GM23338 (cell line): ENCODE measurements at regions not wholly inside any gene's neighbourhood (a gene's known extent, or its start where the extent isn't known, plus 50 kb on each side); places are given as distances from the start of the nearest gene placed in this dataset.

Source experiments
- CREB1 ChIP-seq: fragments of 250-450 bp; sonication (Bioruptor Pico); IDR thresholded peaks from 2 replicates; pipeline ENCODE4 v1.5.0; 2020; ENCODE audit warnings: low read depth, mild to moderate bottlenecking, moderate library complexity
- CTCF ChIP-seq, 2 experiments: fragments of 200-600 bp in 1 of 2; sonication (generic) in 1 of 2; conservative IDR thresholded peaks; 2 replicates each; pipeline versions ENCODE4 v1.5.1 to v1.6.1; 2016 to 2017; ENCODE audit warnings: antibody characterized with exemption in 2 of 2, low read depth in 2 of 2, mild to moderate bottlenecking in 2 of 2, moderate library complexity in 1 of 2
- ETS1 ChIP-seq: IDR thresholded peaks from 2 replicates; pipeline ENCODE4 v1.6.1; 2016; ENCODE audit warnings: antibody characterized with exemption
- EZH2 ChIP-seq: fragments of 200-600 bp; sonication (generic); IDR thresholded peaks from one replicate; pipeline ENCODE4 v1.8.0; 2017; ENCODE audit warnings: antibody characterized with exemption, mild to moderate bottlenecking, low read depth; ENCODE audit not compliant: unreplicated experiment
- EZH2phosphoT487 ChIP-seq: fragments of 200-600 bp; sonication (generic); IDR thresholded peaks from one replicate; pipeline ENCODE4 v1.8.1; 2018; ENCODE audit warnings: antibody characterized with exemption; ENCODE audit not compliant: unreplicated experiment
- JUNB ChIP-seq: IDR thresholded peaks from one replicate; pipeline ENCODE4 v1.6.1; 2016; ENCODE audit warnings: antibody characterized with exemption; ENCODE audit not compliant: unreplicated experiment
- NANOG ChIP-seq: IDR thresholded peaks from 2 replicates; pipeline ENCODE4 v1.6.1; 2016; ENCODE audit warnings: antibody characterized with exemption, borderline replicate concordance
- POLR2AphosphoS5 ChIP-seq: IDR thresholded peaks from 2 replicates; pipeline ENCODE4 v1.6.1; 2016; ENCODE audit warnings: antibody characterized with exemption, low read depth
- STAT1 ChIP-seq: IDR thresholded peaks from one replicate; pipeline ENCODE4 v1.6.1; 2016; ENCODE audit warnings: antibody characterized with exemption; ENCODE audit not compliant: unreplicated experiment
- ZNF114 ChIP-seq: fragments of 250-450 bp; sonication (Bioruptor Pico); IDR thresholded peaks from 2 replicates; pipeline ENCODE4 v1.5.0; 2020; ENCODE audit warnings: mild to moderate bottlenecking, moderate library complexity
- ZNF331 ChIP-seq: fragments of 250-450 bp; sonication (Bioruptor Pico); IDR thresholded peaks from 2 replicates; pipeline ENCODE4 v1.5.0; 2020; ENCODE audit warnings: low read depth, mild to moderate bottlenecking, moderate library complexity
- ZNF462 ChIP-seq: fragments of 250-450 bp; sonication (Bioruptor Pico); IDR thresholded peaks from 2 replicates; pipeline ENCODE4 v1.5.0; 2020; ENCODE audit warnings: mild to moderate bottlenecking, moderate library complexity
- TF ChIP-seq, protein P1 (sequence below): IDR thresholded peaks from one replicate; pipeline ENCODE4 v1.6.1; 2018; ENCODE audit warnings: antibody characterized with exemption; ENCODE audit not compliant: unreplicated experiment

DNA sequence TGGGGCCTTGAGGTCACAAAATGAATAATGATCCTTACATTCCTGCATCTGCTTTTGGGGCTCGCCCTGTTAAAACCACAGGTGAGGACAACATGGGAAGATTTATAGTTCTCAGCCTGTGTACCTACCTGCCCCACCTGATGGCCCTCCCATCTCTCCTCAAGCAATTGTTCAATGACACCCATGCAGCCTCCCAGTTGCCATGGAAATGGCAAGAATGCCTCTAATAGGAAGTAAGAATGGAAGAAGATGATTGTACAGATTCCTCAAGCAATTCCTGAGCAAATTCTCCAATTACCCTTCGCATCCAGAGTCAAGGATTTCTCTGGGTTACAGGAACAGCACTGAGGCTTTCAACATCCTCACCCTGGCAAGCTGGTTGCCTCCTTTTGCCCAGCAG lies 78.6 kb upstream of the CCL2 start:
- no peak for TF ChIP-seq POLR2AphosphoS5
- no peak for TF ChIP-seq CTCF (conservative IDR thresholded peaks at IDR 0.05; ENCODE audit: low read depth in 2 of 2)
- TF ChIP-seq EZH2phosphoT487: no peak
- TF ChIP-seq EZH2: no peak
- no peak for TF ChIP-seq ZNF462
- TF ChIP-seq CREB1 (CRISPR knock-in tag): no peak
- TF ChIP-seq ETS1: no peak
- TF ChIP-seq NANOG: no peak
- no peak for TF ChIP-seq JUNB
- TF ChIP-seq, protein P1, sequence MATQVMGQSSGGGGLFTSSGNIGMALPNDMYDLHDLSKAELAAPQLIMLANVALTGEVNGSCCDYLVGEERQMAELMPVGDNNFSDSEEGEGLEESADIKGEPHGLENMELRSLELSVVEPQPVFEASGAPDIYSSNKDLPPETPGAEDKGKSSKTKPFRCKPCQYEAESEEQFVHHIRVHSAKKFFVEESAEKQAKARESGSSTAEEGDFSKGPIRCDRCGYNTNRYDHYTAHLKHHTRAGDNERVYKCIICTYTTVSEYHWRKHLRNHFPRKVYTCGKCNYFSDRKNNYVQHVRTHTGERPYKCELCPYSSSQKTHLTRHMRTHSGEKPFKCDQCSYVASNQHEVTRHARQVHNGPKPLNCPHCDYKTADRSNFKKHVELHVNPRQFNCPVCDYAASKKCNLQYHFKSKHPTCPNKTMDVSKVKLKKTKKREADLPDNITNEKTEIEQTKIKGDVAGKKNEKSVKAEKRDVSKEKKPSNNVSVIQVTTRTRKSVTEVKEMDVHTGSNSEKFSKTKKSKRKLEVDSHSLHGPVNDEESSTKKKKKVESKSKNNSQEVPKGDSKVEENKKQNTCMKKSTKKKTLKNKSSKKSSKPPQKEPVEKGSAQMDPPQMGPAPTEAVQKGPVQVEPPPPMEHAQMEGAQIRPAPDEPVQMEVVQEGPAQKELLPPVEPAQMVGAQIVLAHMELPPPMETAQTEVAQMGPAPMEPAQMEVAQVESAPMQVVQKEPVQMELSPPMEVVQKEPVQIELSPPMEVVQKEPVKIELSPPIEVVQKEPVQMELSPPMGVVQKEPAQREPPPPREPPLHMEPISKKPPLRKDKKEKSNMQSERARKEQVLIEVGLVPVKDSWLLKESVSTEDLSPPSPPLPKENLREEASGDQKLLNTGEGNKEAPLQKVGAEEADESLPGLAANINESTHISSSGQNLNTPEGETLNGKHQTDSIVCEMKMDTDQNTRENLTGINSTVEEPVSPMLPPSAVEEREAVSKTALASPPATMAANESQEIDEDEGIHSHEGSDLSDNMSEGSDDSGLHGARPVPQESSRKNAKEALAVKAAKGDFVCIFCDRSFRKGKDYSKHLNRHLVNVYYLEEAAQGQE: no peak
- no peak for TF ChIP-seq ZNF331
- no peak for TF ChIP-seq STAT1
- no peak for TF ChIP-seq ZNF114 (CRISPR knock-in tag)
